ENCODE measurements at regions not wholly inside any gene's neighbourhood (a gene's known extent, or its start where the extent isn't known, plus 50 kb on each side); places are given as distances from the start of the nearest gene placed in this dataset.

GRCh38 chr10:85513436-85513835 lies 853.2 kb downstream of the GRID1 start:
- no peak for TF ChIP-seq CTCF (IDR thresholded peaks at IDR 0.05)
- DNase-seq (no peak), ATAC-seq (no peak)
- Histone ChIP-seq H3K4me1 (no peaks in the 10 kb centered on the region), H3K27me3 (ENCODE audit: low read depth) (no peaks in the 10 kb centered on the region), H3K27ac (no peak overlapping the region), H3K4me3 (no peak overlapping the region), H3K36me3 (no peaks in the 10 kb centered on the region), H3K9me3 (no peaks in the 10 kb centered on the region)
- intact Hi-C loops (cut with DNase I), result no loop called here

GRCh38 chr10:85515316-85515715 lies 851.3 kb downstream of the GRID1 start:
- no peak for TF ChIP-seq CTCF (IDR thresholded peaks at IDR 0.05)
- Histone ChIP-seq H3K27ac (no peak overlapping the region), H3K4me1 (no peaks in the 10 kb centered on the region), H3K36me3 (no peaks in the 10 kb centered on the region), H3K27me3 (ENCODE audit: low read depth) (no peaks in the 10 kb centered on the region), H3K9me3 (no peaks in the 10 kb centered on the region), H3K4me3 (no peak overlapping the region)
- ATAC-seq (no peak), DNase-seq (no peak)
- intact Hi-C loops (cut with DNase I), result no loop called here

- ATAC-seq (no peak), DNase-seq (no peak)
- intact Hi-C loops (cut with DNase I), result no loop called here
- Histone ChIP-seq H3K9me3 (no peaks in the 10 kb centered on the region), H3K4me1 (no peaks in the 10 kb centered on the region), H3K36me3 (no peaks in the 10 kb centered on the region), H3K27ac (no peak overlapping the region), H3K4me3 (no peak overlapping the region), H3K27me3 (ENCODE audit: low read depth) (no peaks in the 10 kb centered on the region)
- TF ChIP-seq CTCF (IDR thresholded peaks at IDR 0.05), result no peak
These were observed 842.5 kb downstream of the GRID1 start for GRCh38 chr10:85524001-85524666.

GRCh38 chr10:85527616-85528317 lies 838.8 kb downstream of the GRID1 start:
- no peaks in the 10 kb centered on the region for H3K27me3 ChIP-seq (ENCODE audit: low read depth)
- ATAC-seq (no peak), DNase-seq (no peak)
- intact Hi-C loops (cut with DNase I), result no loop called here
- no peaks in the 10 kb centered on the region for H3K36me3 ChIP-seq
- H3K27ac ChIP-seq, result no peak overlapping the region
- H3K4me1 ChIP-seq, result no peaks in the 10 kb centered on the region
- TF ChIP-seq CTCF (IDR thresholded peaks at IDR 0.05), result no peak
- H3K4me3 ChIP-seq, result no peak overlapping the region
- no peaks in the 10 kb centered on the region for H3K9me3 ChIP-seq

- no peaks in the 10 kb centered on the region for H3K9me3 ChIP-seq
- no peak overlapping the region for H3K4me3 ChIP-seq
- no peaks in the 10 kb centered on the region for H3K27me3 ChIP-seq (ENCODE audit: low read depth)
- DNase-seq (no peak), ATAC-seq (no peak)
- no peaks in the 10 kb centered on the region for H3K4me1 ChIP-seq
- intact Hi-C loops (cut with DNase I), result no loop called here
- no peak for TF ChIP-seq CTCF (IDR thresholded peaks at IDR 0.05)
- H3K27ac ChIP-seq, result no peak overlapping the region
- no peaks in the 10 kb centered on the region for H3K36me3 ChIP-seq
These were observed 838.3 kb downstream of the GRID1 start for GRCh38 chr10:85528318-85528652.

Data from lower lobe of right lung (tissue), 2 donors.